SJSA1 (cell line): ENCODE measurements at regions not wholly inside any gene's neighbourhood (a gene's known extent, or its start where the extent isn't known, plus 50 kb on each side); places are given as distances from the start of the nearest gene placed in this dataset.

Experiments
- DNase-seq, 2 experiments: peaks; one replicate each; pipeline ENCODE4 v3.0.0-alpha.2; 2015 to 2020; ENCODE audit warnings: low spot score in 2 of 2, low read depth in 1 of 2
- H3K27ac ChIP-seq: fragments of 250-450 bp; sonication (Bioruptor Pico); 2 replicates; pipeline ENCODE4 v1.5.1; 2020; ENCODE audit warnings: mild to moderate bottlenecking, moderate library complexity
- H3K27me3 ChIP-seq: fragments of 250-450 bp; sonication (Bioruptor Pico); replicated peaks from 2 replicates; pipeline ENCODE4 v1.5.1; 2020; ENCODE audit warnings: mild to moderate bottlenecking, moderate library complexity
- H3K36me3 ChIP-seq: fragments of 250-450 bp; sonication (Bioruptor Pico); 2 replicates; pipeline ENCODE4 v1.5.1; 2020; ENCODE audit warnings: mild to moderate bottlenecking
- H3K4me1 ChIP-seq: fragments of 250-450 bp; sonication (Bioruptor Pico); replicated peaks from 2 replicates; pipeline ENCODE4 v1.6.1; 2021; ENCODE audit warnings: mild to moderate bottlenecking
- H3K4me3 ChIP-seq: fragments of 250-450 bp; sonication (Bioruptor Pico); 2 replicates; pipeline ENCODE4 v1.5.1; 2020; ENCODE audit warnings: mild to moderate bottlenecking
- H3K9me3 ChIP-seq: fragments of 250-450 bp; sonication (Bioruptor Pico); replicated peaks from 2 replicates; pipeline ENCODE4 v1.5.1; 2020; ENCODE audit warnings: mild to moderate bottlenecking

- Histone ChIP-seq H3K9me3 (no peaks in the 10 kb centered on the region; the same call in 1 of the 2 replicates), H3K4me3 (no peak overlapping the region), H3K4me1 (no peaks in the 10 kb centered on the region), H3K27ac (no peak overlapping the region), H3K36me3 (no peaks in the 10 kb centered on the region), H3K27me3 (no peaks in the 10 kb centered on the region)
- DNase-seq: no peak
These were observed 135.2 kb downstream of the BARD1 start for GRCh38 chr2:214674278-214674677.

DNA sequence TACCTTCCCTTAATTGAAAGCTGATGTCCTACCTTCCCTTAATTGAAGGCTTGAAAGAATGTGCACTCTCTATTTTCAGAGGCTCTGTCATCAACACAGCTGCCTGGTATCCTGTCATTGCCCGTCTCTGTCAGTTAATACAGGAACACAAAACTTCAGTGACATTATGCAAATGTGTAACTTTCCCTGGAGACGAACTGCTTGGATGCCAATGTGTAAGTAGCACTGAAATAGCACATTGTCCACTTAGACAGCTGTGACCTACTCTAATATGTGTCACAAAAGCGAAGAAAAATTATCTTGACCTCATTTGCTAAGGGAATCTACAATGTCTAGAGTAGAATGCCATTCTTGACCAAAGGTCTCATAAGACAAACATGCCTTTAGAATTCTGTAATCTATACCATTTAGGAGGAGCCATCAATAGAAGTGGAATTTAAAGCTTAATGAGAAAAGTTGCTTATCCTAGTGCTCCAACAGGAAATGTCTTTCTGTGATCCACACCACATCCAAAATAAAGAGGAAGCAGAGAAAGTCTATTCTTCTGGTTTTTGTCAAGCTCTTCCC, 138.1 kb downstream of the BARD1 start:
- no peaks in the 10 kb centered on the region for H3K4me1 ChIP-seq
- no peak overlapping the region for H3K4me3 ChIP-seq
- no peaks in the 10 kb centered on the region for H3K36me3 ChIP-seq
- H3K27ac ChIP-seq: no peak overlapping the region
- H3K9me3 ChIP-seq: no peaks in the 10 kb centered on the region; the same call in 1 of the 2 replicates
- no peak for DNase-seq
- no peaks in the 10 kb centered on the region for H3K27me3 ChIP-seq

- Histone ChIP-seq H3K36me3 (no peaks in the 10 kb centered on the region), H3K27ac (no peak overlapping the region), H3K9me3 (no peaks in the 10 kb centered on the region), H3K4me1 (peaks cover 36% of the 10 kb centered on the region), H3K4me3 (no peak overlapping the region), H3K27me3 (no peaks in the 10 kb centered on the region)
- DNase-seq: no peak
These were observed 157.0 kb downstream of the BARD1 start for GRCh38 chr2:214652473-214652872.

GRCh38 chr2:214651451-214651850, 158.0 kb downstream of the BARD1 start:
- H3K27ac ChIP-seq: peak overlapping the region; percentile 24
- no peaks in the 10 kb centered on the region for H3K36me3 ChIP-seq
- peak in 1 of 2 experiments; percentile 68 for DNase-seq
- H3K27me3 ChIP-seq: no peaks in the 10 kb centered on the region
- H3K9me3 ChIP-seq: no peaks in the 10 kb centered on the region
- no peak overlapping the region for H3K4me3 ChIP-seq
- peaks cover 36% of the 10 kb centered on the region for H3K4me1 ChIP-seq

- H3K36me3 ChIP-seq: no peaks in the 10 kb centered on the region
- H3K4me3 ChIP-seq: no peak overlapping the region
- DNase-seq: peak in 1 of 2 experiments; percentile 72
- no peaks in the 10 kb centered on the region for H3K9me3 ChIP-seq
- peak overlapping the region; percentile 57 for H3K27ac ChIP-seq
- no peaks in the 10 kb centered on the region for H3K27me3 ChIP-seq
- peaks cover 36% of the 10 kb centered on the region for H3K4me1 ChIP-seq
These were observed 159.9 kb downstream of the BARD1 start for GRCh38 chr2:214649440-214650205.

DNA sequence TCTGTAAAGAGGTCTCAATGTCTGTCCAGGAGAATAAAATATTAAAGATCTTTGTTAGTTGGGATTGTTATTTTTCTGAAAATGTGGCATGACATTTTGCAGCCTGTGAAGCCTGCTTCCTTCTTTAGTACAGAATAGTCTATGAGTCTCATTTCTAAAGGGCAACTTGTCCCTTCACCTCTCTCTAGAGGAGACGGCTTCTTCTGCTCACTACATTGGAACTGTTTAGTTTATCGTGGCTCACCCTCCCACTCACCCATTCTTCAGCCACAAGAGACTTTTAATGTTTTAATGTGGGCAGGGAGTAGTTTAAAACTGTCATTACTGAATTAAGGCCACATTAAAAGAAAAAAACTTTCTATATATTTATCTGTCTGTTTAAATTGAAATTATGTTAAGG, 161.0 kb downstream of the BARD1 start:
- no peak overlapping the region for H3K4me3 ChIP-seq
- peak overlapping the region; percentile 57 for H3K27ac ChIP-seq
- H3K36me3 ChIP-seq: no peaks in the 10 kb centered on the region
- DNase-seq: no peak
- peaks cover 36% of the 10 kb centered on the region for H3K4me1 ChIP-seq
- no peaks in the 10 kb centered on the region for H3K9me3 ChIP-seq
- H3K27me3 ChIP-seq: no peaks in the 10 kb centered on the region

GRCh38 chr2:214631406-214631805, 178.1 kb downstream of the BARD1 start:
- Histone ChIP-seq H3K4me1 (no peaks in the 10 kb centered on the region), H3K27ac (no peak overlapping the region), H3K4me3 (no peak overlapping the region), H3K9me3 (no peaks in the 10 kb centered on the region), H3K36me3 (no peaks in the 10 kb centered on the region), H3K27me3 (no peaks in the 10 kb centered on the region)
- no peak for DNase-seq

- Histone ChIP-seq H3K27me3 (no peaks in the 10 kb centered on the region), H3K4me1 (no peaks in the 10 kb centered on the region), H3K9me3 (no peaks in the 10 kb centered on the region), H3K36me3 (no peaks in the 10 kb centered on the region), H3K27ac (no peak overlapping the region), H3K4me3 (no peak overlapping the region)
- no peak for DNase-seq
These were observed 179.0 kb downstream of the BARD1 start for GRCh38 chr2:214630402-214631045.

DNA sequence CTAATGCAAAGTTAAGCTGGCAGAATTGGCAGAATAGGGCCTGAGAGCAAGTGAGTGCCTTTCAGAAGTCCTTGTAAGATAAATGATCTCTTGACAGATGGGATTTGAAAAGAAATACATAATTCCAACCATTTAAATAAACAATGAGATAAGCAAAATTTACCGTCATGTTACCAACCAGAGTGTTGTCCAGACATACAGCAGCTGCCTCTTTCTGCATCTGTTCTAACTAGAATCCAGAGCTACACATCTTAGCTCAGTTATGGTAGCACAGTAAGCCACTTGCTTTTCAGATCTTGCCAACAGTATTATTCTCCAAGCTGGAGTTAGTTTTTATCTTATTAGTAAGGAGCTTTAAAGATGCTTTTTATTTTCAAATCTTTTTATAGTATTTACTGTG, 179.6 kb downstream of the BARD1 start:
- H3K27ac ChIP-seq: no peak overlapping the region

More for the DNA sequence above, 179.6 kb downstream of the BARD1 start:
- H3K4me3 ChIP-seq: no peak overlapping the region
- no peaks in the 10 kb centered on the region for H3K4me1 ChIP-seq
- H3K27me3 ChIP-seq: no peaks in the 10 kb centered on the region
- H3K36me3 ChIP-seq: no peaks in the 10 kb centered on the region
- H3K9me3 ChIP-seq: no peaks in the 10 kb centered on the region
- DNase-seq: no peak
